Endothelial cell of umbilical vein (primary cell): ENCODE measurements at regions not wholly inside any gene's neighbourhood (a gene's known extent, or its start where the extent isn't known, plus 50 kb on each side); places are given as distances from the start of the nearest gene placed in this dataset.

Experiments
- BruUV-seq: library from RNA; stranded (reverse); fragments of 400-500 nt; replicated peaks from 2 replicates; lab custom pipeline; 2021; lab: Mats Ljungman, UMichigan
- CTCF ChIA-PET: fragments of 300-600, 350-600 bp; sonication (Branson Sonifier 250); formaldehyde crosslinking; loops from one replicate; lab custom pipeline; 2021; ENCODE audit warnings: antibody characterized with exemption, inconsistent platforms; lab: Charles Lee
- POLR2A ChIA-PET: fragments of 300-600, 350-600 bp; sonication (Branson Sonifier 250); formaldehyde crosslinking; loops from one replicate; lab custom pipeline; 2021; ENCODE audit warnings: antibody characterized with exemption, inconsistent platforms; lab: Charles Lee
- DNase-seq: peaks from one replicate; pipeline ENCODE4 v3.0.0-alpha.2; 2011; ENCODE audit warnings: low read depth, low spot score
- FAIRE-seq: peaks from 2 replicates; lab custom pipeline; 2011; peaks lifted over from hg19 to GRCh38; lab: Jason Lieb, UNC
- H2AFZ ChIP-seq: 2 replicates; pipeline ENCODE4 v1.6.0; 2012; ENCODE audit warnings: low read depth, low read length, control low read depth, inconsistent platforms
- H3K27ac ChIP-seq: 2 replicates; pipeline ENCODE4 v1.5.1; 2011; ENCODE audit warnings: low read depth, mild to moderate bottlenecking, control low read depth, low read length, moderate library complexity; ENCODE audit not compliant: insufficient read depth
- H3K27me3 ChIP-seq, 2 experiments: 2 replicates each; pipeline versions ENCODE4 v1.6.0 to v1.6.1; 2011; ENCODE audit warnings: low read length in 2 of 2, mixed read lengths in 1 of 2; ENCODE audit not compliant: control insufficient read depth in 2 of 2, insufficient read depth in 2 of 2
- H3K36me3 ChIP-seq, 2 experiments: 2 replicates in 1 of 2; 3 replicates in 1 of 2; pipeline ENCODE4 v1.5.1; 2011; ENCODE audit warnings: low read length in 2 of 2, mild to moderate bottlenecking in 1 of 2, moderate library complexity in 1 of 2; ENCODE audit not compliant: control insufficient read depth in 2 of 2, insufficient read depth in 2 of 2; ENCODE audit errors: extremely low read depth in 1 of 2
- H3K4me1 ChIP-seq: 3 replicates; pipeline ENCODE4 v1.5.1; 2011; ENCODE audit warnings: mild to moderate bottlenecking, low read length; ENCODE audit not compliant: control insufficient read depth, insufficient read depth; ENCODE audit errors: extremely low read depth
- H3K4me2 ChIP-seq: 2 replicates; pipeline ENCODE4 v1.6.1; 2011; ENCODE audit warnings: low read length, control low read depth, mixed read lengths; ENCODE audit not compliant: insufficient read depth
- H3K4me3 ChIP-seq, 3 experiments: fragments of 200-600 bp in 1 of 3; sonication (generic), shearing (Covaris generic) in 1 of 3; replicated peaks in 1 of 3; 2 replicates each; pipeline ENCODE4 v1.5.1; 2011 to 2016; ENCODE audit warnings: control low read depth in 3 of 3, low read length in 3 of 3, mild to moderate bottlenecking in 2 of 3, inconsistent platforms in 1 of 3, low read depth in 1 of 3, moderate library complexity in 1 of 3; ENCODE audit not compliant: insufficient read depth in 1 of 3
- H3K79me2 ChIP-seq: 2 replicates; pipeline ENCODE4 v1.6.0; 2012; ENCODE audit warnings: low read length, inconsistent platforms; ENCODE audit not compliant: control insufficient read depth, insufficient read depth
- H3K9ac ChIP-seq: replicated peaks from 2 replicates; pipeline ENCODE3; 2011; ENCODE audit warnings: low read length, control low read depth; ENCODE audit not compliant: insufficient read depth; ENCODE audit errors: extremely low read depth
- H3K9me1 ChIP-seq: replicated peaks from 3 replicates; pipeline ENCODE4 v1.6.0; 2011; ENCODE audit warnings: mild to moderate bottlenecking, low read length; ENCODE audit not compliant: control insufficient read depth, insufficient read depth; ENCODE audit errors: extremely low read depth
- H3K9me3 ChIP-seq: replicated peaks from 2 replicates; pipeline ENCODE4 v1.5.1; 2012; ENCODE audit warnings: low read length, inconsistent platforms; ENCODE audit not compliant: control insufficient read depth, insufficient read depth
- H4K20me1 ChIP-seq: replicated peaks from 2 replicates; pipeline ENCODE3; 2011; ENCODE audit warnings: mild to moderate bottlenecking, low read length; ENCODE audit not compliant: control insufficient read depth, insufficient read depth; ENCODE audit errors: extremely low read depth
- EZH2 ChIP-seq: IDR thresholded peaks from 2 replicates; pipeline ENCODE4 v1.6.1; 2012; ENCODE audit warnings: borderline replicate concordance, low read depth, mild to moderate bottlenecking, moderate library complexity, low read length, inconsistent platforms; ENCODE audit not compliant: severe bottlenecking
- FOS ChIP-seq: IDR thresholded peaks from 2 replicates; pipeline ENCODE4 v1.6.1; 2011; ENCODE audit warnings: mild to moderate bottlenecking, low read length, moderate library complexity, borderline replicate concordance; ENCODE audit not compliant: insufficient read depth
- GATA2 ChIP-seq: IDR thresholded peaks from 2 replicates; pipeline ENCODE4 v1.7.0; 2011; ENCODE audit warnings: low read depth, mild to moderate bottlenecking, moderate library complexity, mixed read lengths, low read length; ENCODE audit not compliant: insufficient read length, insufficient read depth
- JUN ChIP-seq: IDR thresholded peaks from 2 replicates; pipeline ENCODE4 v1.6.1; 2011; ENCODE audit warnings: borderline replicate concordance, low read depth; ENCODE audit not compliant: insufficient read length, insufficient read depth
- MYC ChIP-seq: IDR thresholded peaks from one replicate; pipeline ENCODE4 v1.6.1; 2011; ENCODE audit warnings: mild to moderate bottlenecking, low read depth, low read length
- POLR2A ChIP-seq: IDR thresholded peaks from 2 replicates; pipeline ENCODE4 v1.6.1; 2012; ENCODE audit warnings: low read depth, mild to moderate bottlenecking, control low read depth, low read length
- POLR2AphosphoS5 ChIP-seq: IDR thresholded peaks from 2 replicates; pipeline ENCODE4 v1.6.1; 2012; ENCODE audit warnings: low read depth, mild to moderate bottlenecking, control low read depth, low read length, moderate library complexity; ENCODE audit not compliant: insufficient read depth
- dilution Hi-C: fragments of 300-500 bp; cut with MboI; formaldehyde crosslinking; loops from one replicate; pipeline ENCODE4 v1.15.0; 2019; ENCODE audit warnings: low sequenced_read_pairs; ENCODE audit not compliant: extremely low pct_ligation_motif_present
- intact Hi-C: fragments of 100-400 bp; cut with micrococcal nuclease; formaldehyde crosslinking; loops from one replicate; pipeline ENCODE4 v1.10.0; 2022
- TF ChIP-seq, protein P1 (sequence below), 2 donors: IDR thresholded peaks; 1 replicate in 1 of 2; 2 replicates in 1 of 2; pipeline ENCODE4 v1.5.1; 2011; ENCODE audit warnings: low read length in 2 of 2, mild to moderate bottlenecking in 2 of 2, moderate library complexity in 2 of 2, control low read depth in 1 of 2, inconsistent platforms in 1 of 2, low read depth in 1 of 2; ENCODE audit not compliant: insufficient read depth in 1 of 2; ENCODE audit errors: extremely low read depth in 1 of 2
- TF ChIP-seq, protein P2 (sequence below): IDR thresholded peaks from 2 replicates; pipeline ENCODE4 v1.6.1; 2011; ENCODE audit not compliant: insufficient read depth, insufficient read length

DNA sequence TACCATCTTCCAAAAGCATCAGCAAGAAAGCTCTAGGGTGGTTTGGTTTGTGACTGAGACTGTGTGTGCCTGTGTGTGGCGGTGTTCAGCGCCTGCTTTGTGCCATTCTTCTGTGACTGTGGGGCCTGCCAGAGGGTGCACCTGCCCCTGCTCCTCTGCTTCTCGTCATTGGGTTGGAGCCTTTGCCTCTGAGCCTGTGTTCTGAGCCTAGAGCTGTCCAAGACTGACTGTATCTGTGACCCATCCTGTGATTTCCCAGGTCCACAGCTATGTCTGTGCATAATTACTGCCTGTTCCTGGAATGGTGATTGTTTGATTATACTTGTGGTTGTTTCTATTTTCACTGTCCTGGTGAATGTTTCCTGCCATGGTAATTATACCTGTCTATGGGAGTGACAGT lies 57.1 kb upstream of the KLHL29 start:
- no peak overlapping the region for H3K4me2 ChIP-seq
- no peaks in the 10 kb centered on the region for H3K9me3 ChIP-seq
- no peaks in the 10 kb centered on the region for H3K79me2 ChIP-seq
- DNase-seq (no peak), FAIRE-seq (no peak)
- no TSS peak for BruUV-seq
- no peak overlapping the region for H3K9ac ChIP-seq
- TF ChIP-seq GATA2 (no peak), POLR2AphosphoS5 (no peak), JUN (no peak), FOS (no peak), MYC (no peak), EZH2 (no peak), POLR2A (no peak)
- TF ChIP-seq, protein P1, sequence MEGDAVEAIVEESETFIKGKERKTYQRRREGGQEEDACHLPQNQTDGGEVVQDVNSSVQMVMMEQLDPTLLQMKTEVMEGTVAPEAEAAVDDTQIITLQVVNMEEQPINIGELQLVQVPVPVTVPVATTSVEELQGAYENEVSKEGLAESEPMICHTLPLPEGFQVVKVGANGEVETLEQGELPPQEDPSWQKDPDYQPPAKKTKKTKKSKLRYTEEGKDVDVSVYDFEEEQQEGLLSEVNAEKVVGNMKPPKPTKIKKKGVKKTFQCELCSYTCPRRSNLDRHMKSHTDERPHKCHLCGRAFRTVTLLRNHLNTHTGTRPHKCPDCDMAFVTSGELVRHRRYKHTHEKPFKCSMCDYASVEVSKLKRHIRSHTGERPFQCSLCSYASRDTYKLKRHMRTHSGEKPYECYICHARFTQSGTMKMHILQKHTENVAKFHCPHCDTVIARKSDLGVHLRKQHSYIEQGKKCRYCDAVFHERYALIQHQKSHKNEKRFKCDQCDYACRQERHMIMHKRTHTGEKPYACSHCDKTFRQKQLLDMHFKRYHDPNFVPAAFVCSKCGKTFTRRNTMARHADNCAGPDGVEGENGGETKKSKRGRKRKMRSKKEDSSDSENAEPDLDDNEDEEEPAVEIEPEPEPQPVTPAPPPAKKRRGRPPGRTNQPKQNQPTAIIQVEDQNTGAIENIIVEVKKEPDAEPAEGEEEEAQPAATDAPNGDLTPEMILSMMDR (IDR thresholded peaks at IDR 0.05; ENCODE audit: extremely low read depth in 1 of 2, insufficient read depth in 1 of 2, low read depth in 1 of 2, low read length in 2 of 2): no peak
- TF ChIP-seq, protein P2, sequence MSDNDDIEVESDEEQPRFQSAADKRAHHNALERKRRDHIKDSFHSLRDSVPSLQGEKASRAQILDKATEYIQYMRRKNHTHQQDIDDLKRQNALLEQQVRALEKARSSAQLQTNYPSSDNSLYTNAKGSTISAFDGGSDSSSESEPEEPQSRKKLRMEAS: no peak
- dilution Hi-C loops (no loop called here), intact Hi-C loops (no loop called here)
- no peaks in the 10 kb centered on the region for H3K9me1 ChIP-seq
- H3K27me3 ChIP-seq: no peaks in the 10 kb centered on the region
- no peaks in the 10 kb centered on the region for H3K4me1 ChIP-seq
- H2AFZ ChIP-seq: no peak overlapping the region
- H3K27ac ChIP-seq: no peak overlapping the region
- H4K20me1 ChIP-seq: no peaks in the 10 kb centered on the region
- H3K4me3 ChIP-seq: no peak overlapping the region
- POLR2A ChIA-PET: no interaction called here
- H3K36me3 ChIP-seq: no peaks in the 10 kb centered on the region
- CTCF ChIA-PET: no interaction called here
